Omental fat pad (tissue), 3 donors: ENCODE measurements at regions not wholly inside any gene's neighbourhood (a gene's known extent, or its start where the extent isn't known, plus 50 kb on each side); places are given as distances from the start of the nearest gene placed in this dataset.

Experiments
- ATAC-seq: fragments of 150-250 bp; one replicate; pipeline ENCODE4 v1.9.1; 2016; ENCODE audit warnings: mild to moderate bottlenecking, moderate library complexity; ENCODE audit not compliant: low FRiP score
- DNase-seq: peaks from one replicate; pipeline ENCODE4 v3.0.0-alpha.2; 2019; ENCODE audit warnings: low spot score
- TF ChIP-seq, protein P1 (sequence below), 3 donors: fragments of 450-650 bp; IDR thresholded peaks; one replicate each; pipeline ENCODE4 v1.5.1; 2016 to 2017; ENCODE audit warnings: antibody characterized with exemption in 3 of 3, mild to moderate bottlenecking in 3 of 3, moderate library complexity in 2 of 3

DNA sequence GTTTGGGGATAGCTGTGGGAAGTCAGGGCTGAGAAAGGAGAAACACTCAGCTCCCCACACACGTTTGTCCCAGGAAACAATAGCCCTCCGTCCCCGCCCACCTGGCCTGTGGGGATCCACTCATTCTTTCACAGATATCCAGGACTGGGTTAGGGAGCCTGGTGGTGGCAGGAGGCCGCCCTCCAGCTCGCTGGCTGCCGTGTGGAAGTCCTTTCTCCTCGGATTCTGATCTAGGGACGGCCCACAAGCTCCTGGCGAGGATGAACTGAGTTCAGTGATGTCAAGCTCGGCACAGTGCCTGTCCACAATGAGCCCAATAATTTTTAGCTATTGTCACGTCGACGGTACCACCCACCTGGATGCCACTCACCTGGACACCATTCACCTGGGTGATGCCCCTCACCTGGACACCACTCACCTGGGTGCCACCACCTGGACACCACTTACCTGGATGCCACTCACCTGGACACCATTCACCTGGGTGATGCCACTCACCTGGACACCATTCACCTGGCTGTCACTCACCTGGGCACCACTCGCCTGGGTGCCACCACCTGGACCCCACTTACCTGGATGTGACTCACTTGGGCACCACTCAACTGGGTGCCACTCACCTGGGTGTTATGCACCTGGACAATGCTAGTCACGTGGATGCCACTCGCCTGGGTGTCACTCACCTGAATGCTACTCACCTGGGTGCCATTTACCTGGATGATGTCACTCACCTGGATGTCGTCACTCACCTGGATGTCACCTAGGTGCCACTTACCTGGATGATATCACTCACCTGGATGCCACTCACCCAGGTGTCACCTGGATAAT lies 172.5 kb upstream of the FOXF1 start:
- DNase-seq (no peak), ATAC-seq (no peak)
- TF ChIP-seq, protein P1, sequence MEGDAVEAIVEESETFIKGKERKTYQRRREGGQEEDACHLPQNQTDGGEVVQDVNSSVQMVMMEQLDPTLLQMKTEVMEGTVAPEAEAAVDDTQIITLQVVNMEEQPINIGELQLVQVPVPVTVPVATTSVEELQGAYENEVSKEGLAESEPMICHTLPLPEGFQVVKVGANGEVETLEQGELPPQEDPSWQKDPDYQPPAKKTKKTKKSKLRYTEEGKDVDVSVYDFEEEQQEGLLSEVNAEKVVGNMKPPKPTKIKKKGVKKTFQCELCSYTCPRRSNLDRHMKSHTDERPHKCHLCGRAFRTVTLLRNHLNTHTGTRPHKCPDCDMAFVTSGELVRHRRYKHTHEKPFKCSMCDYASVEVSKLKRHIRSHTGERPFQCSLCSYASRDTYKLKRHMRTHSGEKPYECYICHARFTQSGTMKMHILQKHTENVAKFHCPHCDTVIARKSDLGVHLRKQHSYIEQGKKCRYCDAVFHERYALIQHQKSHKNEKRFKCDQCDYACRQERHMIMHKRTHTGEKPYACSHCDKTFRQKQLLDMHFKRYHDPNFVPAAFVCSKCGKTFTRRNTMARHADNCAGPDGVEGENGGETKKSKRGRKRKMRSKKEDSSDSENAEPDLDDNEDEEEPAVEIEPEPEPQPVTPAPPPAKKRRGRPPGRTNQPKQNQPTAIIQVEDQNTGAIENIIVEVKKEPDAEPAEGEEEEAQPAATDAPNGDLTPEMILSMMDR (IDR thresholded peaks at IDR 0.05): no peak

DNA sequence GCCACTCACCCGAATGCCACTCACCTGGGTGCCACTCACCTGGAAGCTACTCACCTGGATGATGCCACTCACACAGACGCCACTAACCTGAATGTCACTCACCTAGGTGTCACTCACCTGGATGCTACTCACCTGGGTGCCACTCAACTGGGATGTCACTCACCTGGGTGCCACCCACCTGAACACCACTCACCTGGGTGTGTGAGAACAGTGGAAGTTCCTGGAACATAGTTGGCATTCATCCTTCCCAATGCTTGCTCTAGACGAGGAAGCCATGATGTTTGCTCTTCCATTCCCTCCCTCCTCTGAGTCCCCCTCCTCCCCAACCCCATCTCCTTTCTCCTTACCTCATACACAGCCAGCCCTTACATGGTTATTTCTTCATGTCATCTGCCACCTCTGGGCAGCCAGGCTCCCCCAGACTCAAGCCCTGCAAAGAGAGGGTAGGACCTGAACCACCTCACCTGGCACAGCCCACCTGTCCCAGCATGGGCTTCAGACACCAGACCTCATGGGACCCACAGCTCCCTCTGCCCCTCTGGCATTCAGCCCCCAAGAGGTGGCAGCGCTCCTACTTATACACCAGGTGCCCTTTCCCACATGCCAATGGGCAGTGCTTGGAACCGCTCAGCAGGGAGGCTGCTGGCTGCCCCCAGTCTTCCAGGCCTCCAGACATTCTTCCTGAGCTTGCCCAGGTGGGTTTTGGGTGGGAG lies 171.8 kb upstream of the FOXF1 start:
- no peak for ATAC-seq
- TF ChIP-seq, protein P1 (IDR thresholded peaks at IDR 0.05): no peak
- no peak for DNase-seq

DNA sequence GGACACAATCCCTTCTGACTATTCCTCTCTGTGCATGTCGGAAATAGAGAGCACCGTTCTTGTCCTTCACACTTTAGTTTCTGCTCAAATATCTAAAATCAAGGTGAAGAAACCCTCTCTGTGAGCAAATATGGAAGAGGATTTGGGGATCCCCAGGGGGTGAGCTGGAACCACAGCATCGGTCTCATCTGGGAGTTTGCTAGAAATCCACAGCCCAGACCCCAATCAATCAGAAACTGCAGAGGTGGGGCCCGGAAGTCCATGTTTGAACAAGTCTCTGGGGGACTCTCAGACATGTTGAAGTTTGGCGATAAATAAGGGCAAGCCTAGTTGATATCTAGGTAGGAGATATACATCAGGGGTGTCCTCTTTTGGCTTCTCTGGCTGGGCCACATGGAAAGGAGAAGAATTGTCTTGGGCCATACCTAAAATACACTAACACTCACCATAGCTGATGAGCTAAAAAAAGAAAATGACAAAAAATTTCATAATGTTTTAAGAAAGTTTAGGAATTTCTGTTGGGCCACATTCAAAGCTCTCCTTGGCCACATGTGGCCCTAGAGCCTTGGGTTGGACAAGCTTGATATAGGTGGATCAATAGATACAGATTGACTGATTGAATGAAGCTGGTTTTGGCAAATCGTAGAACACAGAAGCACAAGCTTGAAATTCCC lies 168.0 kb upstream of the FOXF1 start:
- ATAC-seq (no peak), DNase-seq (no peak)
- TF ChIP-seq, protein P1 (IDR thresholded peaks at IDR 0.05): no peak

DNA sequence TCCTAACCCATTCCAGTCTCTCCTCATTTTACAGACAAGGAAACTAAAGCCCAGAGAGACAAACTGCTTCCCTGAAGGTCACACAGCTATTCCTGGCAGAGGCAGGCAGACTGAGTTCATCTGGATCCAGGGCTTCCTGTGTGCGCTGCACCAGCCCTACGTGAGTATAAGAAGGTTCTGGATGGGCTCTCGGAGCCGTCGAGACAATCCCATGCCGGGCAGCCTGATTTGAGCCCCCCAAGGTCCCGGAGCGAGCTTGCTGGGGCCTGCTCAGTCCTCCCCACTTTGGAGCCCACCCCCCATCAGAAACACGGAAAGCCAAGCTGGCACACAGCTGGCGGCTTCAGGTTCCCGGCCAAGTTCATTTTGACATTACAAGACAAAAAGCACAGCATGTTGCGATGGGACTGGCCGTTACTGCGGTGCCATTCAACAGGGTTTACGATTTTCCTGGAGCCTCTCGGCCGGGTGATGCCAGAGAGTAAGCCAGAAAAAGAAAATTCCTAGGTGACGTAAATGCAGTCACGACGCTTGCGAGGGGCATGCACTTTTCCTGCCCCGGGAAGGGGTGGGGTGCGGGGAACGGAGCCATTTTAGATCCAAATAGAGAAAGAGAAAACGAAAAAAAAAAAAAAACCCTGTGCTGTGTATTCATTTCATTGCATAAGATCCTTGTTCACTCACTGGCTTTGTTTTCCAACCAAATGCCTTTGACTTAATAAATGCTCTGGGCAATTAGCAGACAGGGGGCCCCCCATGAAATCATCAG lies 167.1 kb upstream of the FOXF1 start:
- DNase-seq: no peak
- peak; percentile 62 for ATAC-seq

DNA sequence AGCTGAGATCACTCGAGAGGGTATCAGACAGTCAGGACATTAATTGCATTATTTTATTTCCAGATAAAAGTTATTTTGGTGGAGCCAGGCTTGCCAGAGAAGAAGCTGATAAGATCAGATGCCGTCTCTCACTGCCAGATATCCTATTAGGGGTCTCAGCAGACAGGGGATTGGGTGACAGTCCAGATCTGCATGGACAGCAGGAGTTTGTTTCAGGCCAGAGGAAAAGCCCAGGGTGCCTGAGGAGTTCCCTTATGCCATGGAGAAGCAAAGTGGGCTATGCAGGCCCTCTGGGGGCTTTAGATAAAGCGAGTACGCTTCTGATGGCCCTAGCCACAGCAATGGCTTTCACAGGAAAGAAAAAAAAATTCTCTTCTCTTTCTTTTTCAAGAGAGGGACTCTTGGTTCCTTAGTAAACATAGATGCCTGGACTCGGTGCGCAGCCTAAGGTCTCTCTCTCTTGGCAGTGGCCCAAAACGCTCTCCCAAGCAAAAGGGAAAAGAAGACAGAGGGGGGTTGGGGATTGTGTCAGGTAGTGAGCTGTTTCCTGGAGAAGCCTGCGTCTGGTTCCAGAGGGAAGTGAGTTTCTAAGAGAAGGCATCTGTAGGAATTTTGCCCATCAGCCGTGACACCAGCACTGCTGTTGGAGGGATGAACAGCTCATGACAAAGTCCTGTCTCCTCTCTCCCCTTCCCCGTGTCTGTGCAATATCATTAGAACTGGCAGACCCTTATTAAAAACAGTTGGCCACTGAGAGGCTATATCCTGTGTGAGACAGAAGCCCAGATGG lies 166.3 kb upstream of the FOXF1 start:
- TF ChIP-seq, protein P1 (IDR thresholded peaks at IDR 0.05): no peak
- ATAC-seq (no peak), DNase-seq (no peak)

More for the DNA sequence above, 167.1 kb upstream of the FOXF1 start:
- TF ChIP-seq, protein P1 (IDR thresholded peaks at IDR 0.05): no peak

DNA sequence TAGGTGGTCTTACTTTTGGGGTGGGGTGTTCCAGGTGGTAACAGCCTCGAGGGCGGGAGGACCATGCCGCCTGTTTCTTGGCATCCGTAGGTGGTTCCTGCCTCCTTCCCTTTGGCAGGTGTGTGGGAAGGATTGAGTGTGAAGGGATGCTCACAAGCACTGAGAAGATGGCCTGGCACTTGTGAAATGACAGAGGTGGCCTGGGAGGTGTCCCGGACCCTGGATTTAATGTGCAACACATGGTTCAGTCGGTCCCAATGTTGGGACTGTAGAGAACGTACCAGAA lies 165.8 kb upstream of the FOXF1 start:
- DNase-seq (no peak), ATAC-seq (no peak)
- TF ChIP-seq, protein P1 (IDR thresholded peaks at IDR 0.05): no peak
